ENCODE measurements at regions not wholly inside any gene's neighbourhood (a gene's known extent, or its start where the extent isn't known, plus 50 kb on each side); places are given as distances from the start of the nearest gene placed in this dataset.

DNA sequence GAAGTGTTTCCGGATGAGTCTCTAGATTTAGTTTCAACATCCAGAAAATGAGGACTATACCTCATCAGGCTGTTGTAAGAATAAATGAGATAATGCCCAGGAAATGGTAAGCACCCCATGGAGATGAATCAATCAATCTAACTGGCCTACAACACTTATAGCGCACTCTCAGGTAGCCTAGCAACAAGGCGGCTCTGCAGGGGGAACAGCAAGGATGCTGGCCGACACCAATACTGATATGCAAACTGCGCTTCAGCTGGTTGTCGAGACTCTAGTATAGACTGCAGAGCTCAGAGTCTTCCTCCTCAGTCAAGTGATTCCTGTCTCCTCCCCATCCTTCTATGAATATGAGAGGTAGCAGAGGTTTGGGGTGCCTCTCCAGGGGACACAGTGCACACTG lies 218.8 kb upstream of the WWC1 start:
- Histone ChIP-seq H3K4me1 (ENCODE audit: control insufficient read depth in 2 of 2, insufficient read depth in 2 of 2, low read length in 2 of 2) (no peaks in the 10 kb centered on the region), H3K27me3 (replicated peaks in 1 of 4; ENCODE audit: control extremely low read depth in 1 of 4, control insufficient read depth in 3 of 4, insufficient read depth in 4 of 4, low read length in 3 of 4) (no peaks in the 10 kb centered on the region), H3K36me3 (replicated peaks in 1 of 2; ENCODE audit: control extremely low read depth in 1 of 2, control insufficient read depth in 1 of 2, extremely low read depth in 1 of 2, insufficient read depth in 2 of 2, low read length in 1 of 2) (no peaks in the 10 kb centered on the region), H3K27ac (ENCODE audit: low read length in 2 of 2) (no peak overlapping the region), H3K4me3 (ENCODE audit: control extremely low read depth in 1 of 5, extremely low read depth in 1 of 5, insufficient read depth in 1 of 5, low read depth in 2 of 5, low read length in 4 of 5) (no peak overlapping the region), H2AFZ (ENCODE audit: insufficient read depth, low read depth, low read length, poor library complexity, severe bottlenecking) (no peak overlapping the region), H3K9ac (ENCODE audit: low read length) (no peak overlapping the region), H3K9me3 (ENCODE audit: control extremely low read depth in 1 of 3, control insufficient read depth in 2 of 3, insufficient read depth in 1 of 3, low read length in 2 of 3) (no peaks in the 10 kb centered on the region), H4K20me1 (ENCODE audit: control insufficient read depth, insufficient read depth, low read length, poor library complexity, severe bottlenecking) (no peaks in the 10 kb centered on the region), H3K79me2 (ENCODE audit: control insufficient read depth, insufficient read depth, low read length) (no peaks in the 10 kb centered on the region), H3K4me2 (replicated peaks; ENCODE audit: low read depth, low read length, poor library complexity, severe bottlenecking) (no peak overlapping the region)
- Mint-ChIP-seq H3K27ac (no peak overlapping the region), H3K27me3 (no peaks in the 10 kb centered on the region), H3K4me3 (no peak overlapping the region), H3K9me3 (ENCODE audit: insufficient read depth) (no peaks in the 10 kb centered on the region), H3K4me1 (no peaks in the 10 kb centered on the region)
- POLR2A ChIA-PET: no interaction called here
- intact Hi-C loops (cut with micrococcal nuclease): no loop called here
- no peak for DNase-seq
- TF ChIP-seq, protein P1, sequence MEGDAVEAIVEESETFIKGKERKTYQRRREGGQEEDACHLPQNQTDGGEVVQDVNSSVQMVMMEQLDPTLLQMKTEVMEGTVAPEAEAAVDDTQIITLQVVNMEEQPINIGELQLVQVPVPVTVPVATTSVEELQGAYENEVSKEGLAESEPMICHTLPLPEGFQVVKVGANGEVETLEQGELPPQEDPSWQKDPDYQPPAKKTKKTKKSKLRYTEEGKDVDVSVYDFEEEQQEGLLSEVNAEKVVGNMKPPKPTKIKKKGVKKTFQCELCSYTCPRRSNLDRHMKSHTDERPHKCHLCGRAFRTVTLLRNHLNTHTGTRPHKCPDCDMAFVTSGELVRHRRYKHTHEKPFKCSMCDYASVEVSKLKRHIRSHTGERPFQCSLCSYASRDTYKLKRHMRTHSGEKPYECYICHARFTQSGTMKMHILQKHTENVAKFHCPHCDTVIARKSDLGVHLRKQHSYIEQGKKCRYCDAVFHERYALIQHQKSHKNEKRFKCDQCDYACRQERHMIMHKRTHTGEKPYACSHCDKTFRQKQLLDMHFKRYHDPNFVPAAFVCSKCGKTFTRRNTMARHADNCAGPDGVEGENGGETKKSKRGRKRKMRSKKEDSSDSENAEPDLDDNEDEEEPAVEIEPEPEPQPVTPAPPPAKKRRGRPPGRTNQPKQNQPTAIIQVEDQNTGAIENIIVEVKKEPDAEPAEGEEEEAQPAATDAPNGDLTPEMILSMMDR (IDR thresholded peaks at IDR 0.05): no peak
- TF ChIP-seq EZH2 (IDR thresholded peaks at IDR 0.05; ENCODE audit: borderline replicate concordance, insufficient read depth, low read depth, low read length, poor library complexity, severe bottlenecking): no peak
- ATAC-seq (ENCODE audit: low read depth): no peak
- 100% methylated on average over 4 of the region's 6 CpGs for WGBS (ENCODE audit: insufficient coverage)
- CTCF ChIA-PET: no interaction called here

DNA sequence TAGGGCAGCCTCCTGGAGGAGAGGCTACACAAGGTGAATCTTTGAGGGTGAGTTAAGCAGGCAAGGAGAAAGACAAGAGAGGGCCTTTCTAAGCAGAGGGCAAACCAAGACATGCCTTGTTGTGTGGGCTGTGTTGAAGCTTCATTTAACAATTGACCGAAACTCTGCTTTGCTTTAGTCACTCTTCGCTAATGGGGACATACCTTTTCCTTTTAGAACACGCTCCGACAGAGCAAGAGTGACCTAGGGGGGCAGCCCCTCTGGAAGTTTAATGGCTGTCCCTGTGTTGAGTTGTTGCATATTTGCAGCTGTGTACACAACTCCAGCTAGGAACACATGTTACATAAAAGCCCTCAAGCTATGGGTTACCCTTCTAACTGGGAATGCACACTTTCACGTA lies 218.1 kb upstream of the WWC1 start:
- Mint-ChIP-seq H3K27me3 (no peaks in the 10 kb centered on the region), H3K4me1 (no peaks in the 10 kb centered on the region), H3K4me3 (no peak overlapping the region), H3K27ac (no peak overlapping the region), H3K9me3 (ENCODE audit: insufficient read depth) (no peaks in the 10 kb centered on the region)
- ATAC-seq (ENCODE audit: low read depth) (no peak), DNase-seq (no peak)
- H3K27ac ChIP-seq (ENCODE audit: low read length in 2 of 2): no peak overlapping the region
- intact Hi-C loops (cut with micrococcal nuclease): no loop called here
- ChIA-PET POLR2A (no interaction called here), CTCF (no interaction called here)
- no peaks in the 10 kb centered on the region for H3K79me2 ChIP-seq (ENCODE audit: control insufficient read depth, insufficient read depth, low read length)
- H3K4me1 ChIP-seq (ENCODE audit: control insufficient read depth in 2 of 2, insufficient read depth in 2 of 2, low read length in 2 of 2): no peaks in the 10 kb centered on the region
- no peak overlapping the region for H3K4me2 ChIP-seq (replicated peaks; ENCODE audit: low read depth, low read length, poor library complexity, severe bottlenecking)
- no peak overlapping the region for H3K4me3 ChIP-seq (ENCODE audit: control extremely low read depth in 1 of 5, extremely low read depth in 1 of 5, insufficient read depth in 1 of 5, low read depth in 2 of 5, low read length in 4 of 5)
- H3K9ac ChIP-seq (ENCODE audit: low read length): no peak overlapping the region
- no peak for TF ChIP-seq EZH2 (IDR thresholded peaks at IDR 0.05; ENCODE audit: borderline replicate concordance, insufficient read depth, low read depth, low read length, poor library complexity, severe bottlenecking)
- TF ChIP-seq, protein P1 (IDR thresholded peaks at IDR 0.05): no peak
- no peaks in the 10 kb centered on the region for H3K27me3 ChIP-seq (replicated peaks in 1 of 4; ENCODE audit: control extremely low read depth in 1 of 4, control insufficient read depth in 3 of 4, insufficient read depth in 4 of 4, low read length in 3 of 4)
- no peak overlapping the region for H2AFZ ChIP-seq (ENCODE audit: insufficient read depth, low read depth, low read length, poor library complexity, severe bottlenecking)
- no peaks in the 10 kb centered on the region for H3K9me3 ChIP-seq (ENCODE audit: control extremely low read depth in 1 of 3, control insufficient read depth in 2 of 3, insufficient read depth in 1 of 3, low read length in 2 of 3)
- H4K20me1 ChIP-seq (ENCODE audit: control insufficient read depth, insufficient read depth, low read length, poor library complexity, severe bottlenecking): no peaks in the 10 kb centered on the region
- H3K36me3 ChIP-seq (replicated peaks in 1 of 2; ENCODE audit: control extremely low read depth in 1 of 2, control insufficient read depth in 1 of 2, extremely low read depth in 1 of 2, insufficient read depth in 2 of 2, low read length in 1 of 2): no peaks in the 10 kb centered on the region
- WGBS (ENCODE audit: insufficient coverage): 90% methylated on average over 3 of the region's 5 CpGs
